H9 (cell line): ENCODE measurements at regions not wholly inside any gene's neighbourhood (a gene's known extent, or its start where the extent isn't known, plus 50 kb on each side); places are given as distances from the start of the nearest gene placed in this dataset.

Source experiments
- DNase-seq: peaks from one replicate; pipeline ENCODE4 v3.0.0-alpha.2; 2017
- H2AFZ ChIP-seq: one replicate; pipeline ENCODE4 v1.6.1; 2013; ENCODE audit warnings: mild to moderate bottlenecking, low read length, control low read depth, moderate library complexity
- H2AK5ac ChIP-seq: 2 replicates; pipeline ENCODE4 v1.6.1; 2013; ENCODE audit warnings: low read length, control low read depth, mixed read lengths; ENCODE audit not compliant: insufficient read length
- H2BK120ac ChIP-seq: one replicate; pipeline ENCODE4 v1.6.1; 2013; ENCODE audit warnings: low read depth, mild to moderate bottlenecking, low read length, control low read depth, inconsistent platforms; ENCODE audit not compliant: poor library complexity, severe bottlenecking
- H2BK12ac ChIP-seq: 2 replicates; pipeline ENCODE4 v1.6.1; 2013; ENCODE audit warnings: low read length, control low read depth, mixed read lengths, low read depth; ENCODE audit not compliant: insufficient read length
- H2BK15ac ChIP-seq: 2 replicates; pipeline ENCODE4 v1.6.1; 2013; ENCODE audit warnings: low read depth, low read length, control low read depth
- H2BK20ac ChIP-seq: one replicate; pipeline ENCODE4 v1.6.1; 2013; ENCODE audit warnings: low read depth, mild to moderate bottlenecking, low read length, control low read depth, inconsistent platforms; ENCODE audit not compliant: poor library complexity, severe bottlenecking
- H2BK5ac ChIP-seq: 2 replicates; pipeline ENCODE4 v1.6.1; 2013; ENCODE audit warnings: low read length, control low read depth, mixed read lengths; ENCODE audit not compliant: insufficient read length
- H3K14ac ChIP-seq: 2 replicates; pipeline ENCODE4 v1.6.1; 2013; ENCODE audit warnings: low read length, control low read depth; ENCODE audit not compliant: insufficient read depth
- H3K18ac ChIP-seq: 2 replicates; pipeline ENCODE4 v1.6.1; 2013; ENCODE audit warnings: low read depth, mild to moderate bottlenecking, mixed read lengths, low read length, control low read depth; ENCODE audit not compliant: insufficient read length
- H3K23ac ChIP-seq: 2 replicates; pipeline ENCODE4 v1.6.1; 2013; ENCODE audit warnings: low read length, control low read depth, mixed read lengths, low read depth; ENCODE audit not compliant: insufficient read length
- H3K23me2 ChIP-seq: 2 replicates; pipeline ENCODE4 v1.6.1; 2013; ENCODE audit warnings: low read depth, mild to moderate bottlenecking, mixed read lengths, low read length, control low read depth; ENCODE audit not compliant: insufficient read length, poor library complexity, severe bottlenecking
- H3K27ac ChIP-seq: 2 replicates; pipeline ENCODE4 v1.5.1; 2013; ENCODE audit warnings: low read length, control low read depth, mixed read lengths, low read depth; ENCODE audit not compliant: insufficient read length
- H3K27me3 ChIP-seq: 2 replicates; pipeline ENCODE4 v1.6.1; 2013; ENCODE audit warnings: low read length, control low read depth, inconsistent platforms; ENCODE audit not compliant: insufficient read depth
- H3K4ac ChIP-seq: 2 replicates; pipeline ENCODE4 v1.6.1; 2013; ENCODE audit warnings: low read depth, mild to moderate bottlenecking, control low read depth, inconsistent platforms, low read length, moderate library complexity
- H3K4me1 ChIP-seq: 2 replicates; pipeline ENCODE4 v1.6.1; 2013; ENCODE audit warnings: low read length, control low read depth, inconsistent platforms; ENCODE audit not compliant: insufficient read depth
- H3K4me2 ChIP-seq: 2 replicates; pipeline ENCODE4 v1.6.1; 2013; ENCODE audit warnings: low read length, control low read depth, mixed read lengths; ENCODE audit not compliant: insufficient read length, insufficient read depth
- H3K56ac ChIP-seq: 2 replicates; pipeline ENCODE4 v1.6.1; 2013; ENCODE audit warnings: low read depth, mild to moderate bottlenecking, mixed read lengths, low read length, control low read depth; ENCODE audit not compliant: insufficient read length
- H3K79me1 ChIP-seq: 2 replicates; pipeline ENCODE4 v1.6.1; 2013; ENCODE audit warnings: low read depth, mild to moderate bottlenecking, moderate library complexity, low read length, control low read depth, inconsistent platforms; ENCODE audit not compliant: insufficient read depth, poor library complexity, severe bottlenecking
- H3K79me2 ChIP-seq: 2 replicates; pipeline ENCODE4 v1.6.1; 2013; ENCODE audit warnings: low read length, control low read depth, inconsistent platforms; ENCODE audit not compliant: insufficient read depth
- H3K9ac ChIP-seq: 2 replicates; pipeline ENCODE4 v1.6.1; 2013; ENCODE audit warnings: low read length, control low read depth, mixed read lengths; ENCODE audit not compliant: insufficient read length; ENCODE audit errors: extremely low read depth
- H3K9me3 ChIP-seq: one replicate; pipeline ENCODE4 v1.6.1; 2013; ENCODE audit warnings: low read depth, low read length, inconsistent platforms; ENCODE audit not compliant: control insufficient read depth
- H3T11ph ChIP-seq: one replicate; pipeline ENCODE4 v1.6.1; 2013; ENCODE audit warnings: mild to moderate bottlenecking, low read length, control low read depth, inconsistent platforms
- H4K20me1 ChIP-seq: one replicate; pipeline ENCODE4 v1.6.1; 2013; ENCODE audit not compliant: control insufficient read depth, insufficient read length, insufficient read depth
- H4K5ac ChIP-seq: 2 replicates; pipeline ENCODE4 v1.6.1; 2013; ENCODE audit warnings: low read depth, mild to moderate bottlenecking, mixed read lengths, low read length, control low read depth; ENCODE audit not compliant: insufficient read length
- H4K8ac ChIP-seq: replicated peaks from 2 replicates; pipeline ENCODE4 v1.6.1; 2013; ENCODE audit warnings: low read length, control low read depth, mixed read lengths, low read depth; ENCODE audit not compliant: insufficient read length
- H4K91ac ChIP-seq: 2 replicates; pipeline ENCODE4 v1.6.1; 2013; ENCODE audit warnings: low read depth, mild to moderate bottlenecking, moderate library complexity, mixed read lengths, low read length, control low read depth; ENCODE audit not compliant: insufficient read length
- H3K27ac Mint-ChIP-seq, 3 experiments: 2 replicates in 2 of 3; 3 replicates in 1 of 3; pipeline ENCODE4 v1.8.0; 2020 to 2021; ENCODE audit warnings: mixed read lengths in 3 of 3, mild to moderate bottlenecking in 1 of 3, moderate library complexity in 1 of 3
- H3K27me3 Mint-ChIP-seq: 2 replicates; pipeline ENCODE4 v1.8.0; 2021; ENCODE audit warnings: low read depth, mild to moderate bottlenecking, moderate library complexity, mixed read lengths
- H3K36me3 Mint-ChIP-seq, 3 experiments: 2 replicates in 2 of 3; 3 replicates in 1 of 3; pipeline ENCODE4 v1.8.0; 2020 to 2021; ENCODE audit warnings: low read depth in 3 of 3, mixed read lengths in 3 of 3; ENCODE audit not compliant: insufficient read depth in 1 of 3
- H3K4me1 Mint-ChIP-seq, 2 experiments: 2 replicates each; pipeline ENCODE4 v1.8.0; 2020; ENCODE audit warnings: mixed read lengths in 2 of 2
- H3K4me3 Mint-ChIP-seq, 2 experiments: 2 replicates in 1 of 2; 3 replicates in 1 of 2; pipeline ENCODE4 v1.8.0; 2020 to 2021; ENCODE audit warnings: mild to moderate bottlenecking in 2 of 2, mixed read lengths in 2 of 2, moderate library complexity in 1 of 2
- H3K9me3 Mint-ChIP-seq, 2 experiments: 2 replicates in 1 of 2; 3 replicates in 1 of 2; pipeline ENCODE4 v1.8.0; 2020; ENCODE audit warnings: mild to moderate bottlenecking in 2 of 2, mixed read lengths in 2 of 2, moderate library complexity in 1 of 2
- CTCF ChIP-seq: fragments of 200-600 bp; sonication (generic); conservative IDR thresholded peaks from 3 replicates; pipeline ENCODE4 v1.8.0; 2021; ENCODE audit warnings: antibody characterized with exemption, mild to moderate bottlenecking
- WGBS: extraction: QIAGEN DNeasy Blood & Tissue Kit; methylation state at CpG from one replicate; pipeline ENCODE4 v1.1.7; 2013; ENCODE audit warnings: missing lambda C conversion rate, low lambda C conversion rate, mixed read lengths; ENCODE audit not compliant: insufficient read length; ENCODE audit errors: extremely low coverage; 5-methylcytosine and 5-hydroxymethylcytosine counted together

- H2AFZ ChIP-seq, result no peak overlapping the region
- no peak overlapping the region for H2BK120ac ChIP-seq
- H3K4me2 ChIP-seq, result no peak overlapping the region
- Mint-ChIP-seq H3K9me3 (no peaks in the 10 kb centered on the region), H3K27me3 (peaks cover 9% of the 10 kb centered on the region), H3K4me3 (no peak overlapping the region), H3K4me1 (peaks cover 19 to 28% of the 10 kb centered on the region in 2 experiments), H3K36me3 (no peaks in the 10 kb centered on the region; a peak in 1 of 7 replicates), H3K27ac (no peak overlapping the region; a peak in 1 of 7 replicates)
- H3K14ac ChIP-seq, result no peak overlapping the region
- no peak overlapping the region for H3K18ac ChIP-seq
- no peak overlapping the region for H2BK5ac ChIP-seq
- WGBS, result no CpG with 5 or more reads among the region's 13 CpGs
- H4K20me1 ChIP-seq, result no peaks in the 10 kb centered on the region
- H3K4ac ChIP-seq, result no peak overlapping the region
- no peaks in the 10 kb centered on the region for H3K23me2 ChIP-seq
- H3K27ac ChIP-seq, result no peak overlapping the region
- no peak overlapping the region for H4K8ac ChIP-seq
- no peak overlapping the region for H3K9ac ChIP-seq
- no peaks in the 10 kb centered on the region for H3K27me3 ChIP-seq
- no peaks in the 10 kb centered on the region for H3K79me2 ChIP-seq
- no peaks in the 10 kb centered on the region for H3K4me1 ChIP-seq
- no peak for DNase-seq
- no peak overlapping the region for H2AK5ac ChIP-seq
- no peaks in the 10 kb centered on the region for H3K79me1 ChIP-seq
- no peak overlapping the region for H4K5ac ChIP-seq
- no peak overlapping the region for H3K23ac ChIP-seq
- H2BK15ac ChIP-seq, result no peak overlapping the region
- no peak overlapping the region for H4K91ac ChIP-seq
- H2BK12ac ChIP-seq, result no peak overlapping the region
- no peak overlapping the region for H2BK20ac ChIP-seq
- H3K56ac ChIP-seq, result no peak overlapping the region
- no peak for TF ChIP-seq CTCF
- H3K9me3 ChIP-seq, result no peaks in the 10 kb centered on the region
- no peak overlapping the region for H3T11ph ChIP-seq
These were observed 450.4 kb downstream of the BRD1 start for GRCh38 chr22:49377306-49377705.
